ENCODE measurements at regions not wholly inside any gene's neighbourhood (a gene's known extent, or its start where the extent isn't known, plus 50 kb on each side); places are given as distances from the start of the nearest gene placed in this dataset.
"Not testable (repeated sequence)": the region's sequence is repeated elsewhere in the genome, so short reads cannot be mapped to it uniquely, and the experiment has no call there.

DNA sequence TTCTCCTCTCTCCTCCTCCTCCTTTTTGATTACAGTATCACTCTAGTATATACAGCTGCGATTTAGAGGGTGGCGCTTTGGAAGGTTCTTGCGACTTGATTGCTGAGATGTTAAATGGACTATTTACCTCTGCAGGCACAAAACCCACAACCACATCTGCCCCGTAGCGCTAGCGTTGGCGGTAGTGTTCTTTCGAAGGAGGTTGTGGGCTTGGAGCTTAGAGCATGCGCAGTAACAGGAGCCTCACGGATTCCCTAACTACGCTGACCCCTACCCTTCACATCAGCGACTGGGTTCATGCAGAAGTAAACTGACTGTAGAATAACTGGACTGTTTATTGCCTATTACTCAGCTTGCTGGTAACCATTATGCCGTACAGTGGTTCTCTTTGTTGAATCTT, 58.0 kb downstream of the CGGBP1 start:
- DNase-seq: no peak

- DNase-seq: no peak
Observed at GRCh38 chr3:87997966-87998365, 60.8 kb downstream of the CGGBP1 start.

- DNase-seq: no peak
Observed at GRCh38 chr3:87997298-87997697, 61.5 kb downstream of the CGGBP1 start.

DNA sequence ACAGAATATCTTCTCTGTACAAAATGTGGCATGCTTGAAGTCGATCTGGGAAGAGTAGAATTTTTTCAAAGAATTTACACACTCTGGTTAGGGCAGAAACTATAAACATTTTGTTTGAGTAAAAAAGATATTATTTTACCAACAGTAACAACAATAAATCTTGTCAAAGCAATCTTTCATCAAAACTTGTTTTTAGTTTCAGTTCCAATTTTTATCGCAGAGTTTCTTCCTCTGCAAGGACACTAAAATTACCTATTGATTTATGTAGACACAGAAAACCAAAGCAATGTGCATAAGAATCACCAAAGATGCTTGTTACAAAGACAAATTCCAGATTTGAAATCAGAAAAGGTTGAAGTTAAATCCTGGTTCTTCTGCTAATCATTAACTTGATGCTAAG, 61.9 kb downstream of the CGGBP1 start:
- DNase-seq: no peak

GRCh38 chr3:87993566-87993965, 65.2 kb downstream of the CGGBP1 start:
- no peak for DNase-seq

DNA sequence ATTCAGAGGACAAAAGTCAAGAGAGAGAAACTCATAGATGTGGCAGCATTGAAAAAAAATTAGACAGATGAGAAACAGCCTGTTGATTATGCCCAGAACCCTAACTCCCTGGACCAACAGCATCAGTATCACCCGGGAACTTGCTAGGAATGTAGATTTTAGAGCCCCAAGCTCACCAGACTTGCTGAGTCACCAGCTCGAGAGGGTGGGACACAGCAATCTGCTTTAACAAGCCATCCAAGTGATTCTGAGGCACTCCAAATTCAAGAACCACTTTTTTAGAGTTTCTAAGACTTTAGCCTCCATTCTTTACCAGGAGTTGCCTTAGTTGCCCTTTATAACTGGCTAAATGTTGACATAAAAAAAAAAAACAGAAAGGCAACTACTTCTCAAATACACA, 70.9 kb downstream of the CGGBP1 start:
- DNase-seq: no peak

DNA sequence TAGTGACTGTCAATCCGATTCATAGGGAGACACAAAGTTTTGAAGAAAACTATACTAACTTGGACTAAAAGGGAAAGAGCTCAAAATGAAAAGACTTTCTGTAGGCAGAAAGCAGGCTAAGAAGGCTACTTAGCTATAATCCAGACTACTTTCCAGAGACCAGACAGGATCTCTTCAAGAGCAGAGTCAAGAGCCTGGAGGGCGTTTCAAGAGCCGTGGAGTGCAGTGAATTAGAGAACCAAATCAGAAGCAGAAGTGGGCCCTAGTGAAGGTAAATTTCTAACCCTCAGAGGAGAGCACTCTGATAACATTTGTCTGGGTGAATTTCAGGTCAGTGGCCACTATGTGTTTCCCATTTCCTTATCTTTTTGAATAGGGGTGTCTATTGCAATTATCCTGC, 76.4 kb downstream of the CGGBP1 start:
- DNase-seq: no peak

DNA sequence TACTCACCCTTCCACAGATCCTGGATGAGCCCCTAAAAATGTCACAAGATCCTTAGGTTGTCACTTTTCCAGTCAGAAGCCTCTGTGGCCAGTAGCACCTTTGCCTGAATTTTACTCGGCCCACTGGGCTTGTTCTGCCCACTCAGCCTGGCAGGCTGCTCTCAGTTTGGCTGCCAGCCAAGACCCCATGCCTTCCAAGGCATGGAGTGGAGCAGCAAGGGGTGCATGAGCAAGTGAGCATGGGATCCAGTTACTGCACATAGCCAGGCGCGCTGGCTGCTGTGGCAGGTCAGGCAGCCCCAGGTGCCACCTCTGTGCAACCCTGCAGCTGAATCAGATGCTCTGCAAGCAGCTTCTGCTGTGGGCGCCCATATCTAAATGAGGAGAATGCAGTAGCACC, 79.3 kb downstream of the CGGBP1 start:
- DNase-seq: no peak

DNA sequence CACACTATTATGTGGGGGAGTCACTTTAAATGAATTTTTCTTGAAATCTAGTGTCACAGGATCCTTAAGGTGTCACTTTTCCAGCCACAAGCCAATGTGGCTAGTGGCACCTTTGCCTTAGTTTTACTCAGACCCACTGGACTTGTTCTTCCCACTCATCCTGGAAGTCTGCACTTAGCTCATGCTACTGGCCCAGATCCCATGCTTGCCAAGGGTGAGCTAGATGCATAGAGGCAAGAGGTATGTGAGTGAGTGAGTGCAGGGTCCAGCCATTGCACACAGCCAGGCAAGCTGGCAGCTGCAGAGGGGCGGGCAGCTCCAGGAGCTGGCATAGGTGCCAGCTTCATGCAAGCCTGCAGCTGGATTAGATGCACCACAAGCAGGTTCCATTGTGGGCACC, 81.0 kb downstream of the CGGBP1 start:
- DNase-seq: no peak

- no peak for DNase-seq
Observed at GRCh38 chr3:87975716-87976115, 83.1 kb downstream of the CGGBP1 start.

GRCh38 chr3:87973906-87974305, 84.9 kb downstream of the CGGBP1 start:
- no peak for DNase-seq

DNA sequence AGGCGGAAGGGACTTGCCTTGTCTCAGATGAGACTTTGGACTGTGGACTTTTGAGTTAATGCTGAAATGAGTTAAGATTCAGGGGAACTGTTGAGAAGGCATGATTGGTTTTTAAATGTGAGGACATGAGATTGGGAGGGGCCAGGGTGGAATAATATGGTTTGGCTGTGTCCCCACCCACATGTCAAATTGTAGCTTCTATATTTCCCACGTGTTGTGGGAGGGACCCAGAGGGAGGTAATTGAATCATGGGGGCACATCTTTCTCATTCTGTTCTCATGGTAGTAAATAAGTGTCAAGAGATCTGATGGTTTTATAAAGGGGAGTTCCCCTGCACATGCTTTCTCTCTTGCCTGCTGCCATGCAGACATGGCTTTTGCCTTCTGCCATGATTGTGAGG, 89.2 kb downstream of the CGGBP1 start:
- DNase-seq: no peak

DNA sequence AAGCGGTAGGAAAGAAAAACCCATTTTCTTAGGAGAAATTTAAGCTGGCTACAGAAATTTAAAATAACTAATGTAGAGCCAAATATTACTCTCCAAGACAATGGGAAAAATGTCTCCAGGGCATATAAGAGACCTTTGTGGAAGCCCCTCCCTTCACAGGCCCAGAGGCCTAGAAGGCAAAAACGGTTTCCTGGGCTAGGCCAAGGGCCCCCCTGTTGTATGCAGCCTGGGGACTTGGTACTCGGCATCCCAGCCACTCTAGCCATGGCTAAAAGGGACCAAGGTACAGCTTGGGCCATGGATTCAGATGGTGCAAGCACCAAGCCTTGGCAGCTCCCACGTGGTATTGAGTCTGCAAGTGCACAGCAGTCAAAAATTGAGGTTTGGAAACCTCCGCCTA, 90.1 kb downstream of the CGGBP1 start:
- no peak for DNase-seq

GRCh38 chr3:87958289-87958688, 100.5 kb downstream of the CGGBP1 start:
- DNase-seq: no peak

DNA sequence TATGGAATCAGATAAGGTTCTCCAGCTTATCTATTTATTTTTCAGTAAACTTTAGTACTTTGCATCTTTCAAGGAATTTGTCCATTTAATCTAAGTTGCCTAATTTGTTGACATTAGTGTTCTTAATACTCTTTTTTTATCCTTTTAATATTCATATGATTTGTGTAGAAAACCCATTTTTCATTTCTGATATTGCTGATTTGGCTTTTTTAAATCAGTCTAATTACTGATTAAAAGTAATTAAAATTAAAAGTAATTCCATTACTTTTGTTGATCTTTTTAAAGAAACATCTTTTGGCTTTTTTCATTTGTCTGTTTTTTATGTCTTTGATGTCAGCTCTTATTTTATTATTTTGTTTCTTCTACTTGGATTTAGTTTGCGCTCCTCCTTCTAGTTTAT, 101.2 kb downstream of the CGGBP1 start:
- DNase-seq: no peak

- no peak for DNase-seq
Observed at GRCh38 chr3:87949879-87950208, 109.0 kb downstream of the CGGBP1 start.

- DNase-seq: no peak
Observed at GRCh38 chr3:87949189-87949878, 109.5 kb downstream of the CGGBP1 start.

DNA sequence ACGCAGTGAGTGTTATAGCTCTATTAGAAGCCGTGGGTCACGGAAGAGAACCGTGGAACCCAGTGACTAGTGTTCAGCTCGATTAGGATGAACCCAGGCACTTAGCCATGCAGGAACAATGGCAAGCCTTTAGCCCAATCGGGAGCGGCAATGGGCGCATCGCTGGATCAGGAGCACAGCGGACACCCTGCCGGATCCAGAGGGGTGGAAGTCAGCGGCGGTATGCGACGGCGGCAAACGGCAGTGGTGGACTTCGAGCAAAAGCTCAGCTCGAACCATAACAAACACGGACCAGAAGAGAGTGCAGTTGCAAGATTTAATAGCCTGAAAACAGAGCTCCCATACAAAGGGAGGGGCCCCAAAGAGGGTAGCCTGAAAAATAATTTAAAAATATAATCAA, 112.8 kb downstream of the CGGBP1 start:
- DNase-seq: not testable (repeated sequence)

- not testable (repeated sequence) for DNase-seq
Observed at GRCh38 chr3:87942256-87942655, 116.5 kb downstream of the CGGBP1 start.

GRCh38 chr3:87924485-87924884, 134.3 kb downstream of the CGGBP1 start:
- no peak for DNase-seq

GRCh38 chr3:87920549-87920948, 138.3 kb downstream of the CGGBP1 start:
- DNase-seq: no peak

DNA sequence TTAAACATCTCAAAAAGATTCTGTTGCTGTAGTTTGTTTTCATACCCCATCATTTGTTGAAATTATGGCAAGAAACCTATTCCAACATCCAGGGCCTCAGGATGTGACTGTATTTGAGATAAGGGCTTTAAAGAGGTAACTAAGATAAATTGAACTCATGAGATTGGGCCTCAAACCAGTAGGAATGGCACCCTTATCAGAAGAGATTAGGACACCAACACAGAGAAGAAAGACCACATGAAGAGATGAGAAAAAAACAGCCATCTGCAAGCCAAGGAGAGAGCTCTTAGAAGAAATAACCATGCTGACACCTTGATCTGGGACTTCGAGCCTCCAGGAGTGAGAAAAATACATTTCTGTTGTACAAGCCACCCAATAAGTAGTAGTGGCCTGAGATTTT, 157.7 kb downstream of the CGGBP1 start:
- DNase-seq: no peak

DNA sequence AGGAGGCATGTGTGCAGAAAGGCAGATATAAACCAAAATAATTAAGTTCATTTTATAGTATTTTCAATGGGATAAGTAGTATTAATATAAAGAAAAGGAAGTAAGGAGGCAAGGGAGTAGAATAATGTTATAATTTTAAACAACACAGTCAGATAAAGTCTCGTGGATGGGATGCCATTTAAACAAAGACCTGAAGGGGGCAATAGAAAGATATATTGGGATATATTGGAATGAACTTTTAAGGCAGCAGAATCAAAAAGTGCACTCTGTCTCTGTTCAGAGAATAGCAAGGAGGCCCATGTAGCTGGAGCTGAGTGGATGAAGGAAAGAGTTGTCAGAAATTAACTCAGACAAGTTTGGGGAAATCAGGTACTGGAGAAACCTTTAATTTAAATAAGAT, 158.7 kb downstream of the CGGBP1 start:
- DNase-seq: no peak

DNA sequence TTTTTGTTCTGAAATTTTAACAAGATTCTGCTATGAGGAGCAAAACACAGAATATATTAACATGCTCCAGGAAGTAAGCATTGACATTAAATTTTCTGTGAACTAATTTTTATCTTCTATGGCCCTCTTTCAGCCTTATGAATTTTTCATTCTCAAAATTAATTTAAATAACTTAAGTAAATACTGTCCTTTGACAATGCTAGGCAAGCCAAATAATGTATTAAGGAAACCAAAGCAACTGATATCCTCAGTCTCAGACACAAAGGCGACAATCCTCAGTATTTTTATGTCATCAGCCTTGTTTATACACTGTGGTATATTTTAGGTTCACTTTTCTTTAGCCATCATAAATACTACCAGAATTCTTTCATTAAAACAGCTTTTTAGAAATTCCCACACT, 159.8 kb downstream of the CGGBP1 start:
- DNase-seq: no peak

GRCh38 chr3:87895983-87896382, 162.8 kb downstream of the CGGBP1 start:
- DNase-seq: no peak

DNA sequence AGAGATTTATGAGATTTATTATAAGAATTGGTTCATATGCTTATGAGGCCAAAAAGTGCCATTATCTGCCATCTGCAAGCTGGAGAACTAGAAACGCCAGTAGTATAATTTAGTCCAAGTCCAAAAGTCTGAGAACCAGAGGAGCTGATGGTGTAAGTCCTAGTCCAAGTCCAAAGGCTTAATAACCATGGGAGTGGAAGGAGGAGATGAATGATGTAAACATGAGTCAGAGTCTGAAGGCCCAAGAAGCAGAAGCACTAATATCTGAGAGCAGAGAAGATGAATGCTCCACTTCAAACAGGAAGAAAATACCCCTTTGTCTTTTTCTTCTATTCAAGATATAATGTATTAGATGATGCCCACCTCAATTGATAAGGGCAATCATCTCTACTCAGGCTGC, 185.7 kb downstream of the CGGBP1 start:
- no peak for DNase-seq
